Trophoblast cell (in vitro differentiated cells and primary cell): ENCODE measurements at regions not wholly inside any gene's neighbourhood (a gene's known extent, or its start where the extent isn't known, plus 50 kb on each side); places are given as distances from the start of the nearest gene placed in this dataset.

Source experiments
- DNase-seq, 2 donors: peaks; one replicate each; pipeline ENCODE4 v3.0.0-alpha.2; 2016
- H2AFZ ChIP-seq: 2 replicates; pipeline ENCODE4 v1.6.1; 2013; ENCODE audit warnings: low read length, moderate library complexity, mild to moderate bottlenecking; ENCODE audit not compliant: insufficient read depth, poor library complexity
- H2AK5ac ChIP-seq: 2 replicates; pipeline ENCODE4 v1.6.1; 2013; ENCODE audit warnings: mild to moderate bottlenecking, low read length
- H2BK120ac ChIP-seq: 2 replicates; pipeline ENCODE4 v1.6.1; 2013; ENCODE audit warnings: low read length, mild to moderate bottlenecking, moderate library complexity; ENCODE audit not compliant: insufficient read depth, poor library complexity
- H2BK12ac ChIP-seq: 2 replicates; pipeline ENCODE4 v1.6.1; 2013; ENCODE audit warnings: mild to moderate bottlenecking, low read length, moderate library complexity
- H2BK5ac ChIP-seq: 2 replicates; pipeline ENCODE4 v1.6.1; 2013; ENCODE audit warnings: low read length, low read depth, moderate library complexity, mild to moderate bottlenecking; ENCODE audit not compliant: poor library complexity
- H3K14ac ChIP-seq: 2 replicates; pipeline ENCODE4 v1.6.1; 2013; ENCODE audit warnings: mild to moderate bottlenecking, low read length
- H3K18ac ChIP-seq: 2 replicates; pipeline ENCODE4 v1.6.1; 2013; ENCODE audit warnings: mild to moderate bottlenecking, low read length
- H3K23ac ChIP-seq: 2 replicates; pipeline ENCODE4 v1.6.1; 2013; ENCODE audit warnings: low read length
- H3K27ac ChIP-seq: 2 replicates; pipeline ENCODE4 v1.5.1; 2013; ENCODE audit warnings: low read depth, mild to moderate bottlenecking, inconsistent platforms, low read length, moderate library complexity
- H3K27me3 ChIP-seq: 2 replicates; pipeline ENCODE4 v1.6.1; 2013; ENCODE audit warnings: inconsistent platforms, mild to moderate bottlenecking, low read length, moderate library complexity; ENCODE audit not compliant: insufficient read depth
- H3K36me3 ChIP-seq, 2 experiments: 1 replicate in 1 of 2; 2 replicates in 1 of 2; pipeline ENCODE4 v1.6.1; 2013; ENCODE audit warnings: low read length in 2 of 2, mild to moderate bottlenecking in 2 of 2, moderate library complexity in 1 of 2; ENCODE audit not compliant: insufficient read depth in 2 of 2, control insufficient read depth in 1 of 2
- H3K4ac ChIP-seq: 2 replicates; pipeline ENCODE4 v1.6.1; 2013; ENCODE audit warnings: low read depth, mild to moderate bottlenecking, low read length, moderate library complexity
- H3K4me1 ChIP-seq, 2 experiments: 1 replicate in 1 of 2; 2 replicates in 1 of 2; pipeline ENCODE4 v1.6.1; 2013; ENCODE audit warnings: low read length in 2 of 2, mild to moderate bottlenecking in 2 of 2, moderate library complexity in 1 of 2; ENCODE audit not compliant: insufficient read depth in 2 of 2, control insufficient read depth in 1 of 2
- H3K4me2 ChIP-seq: 2 replicates; pipeline ENCODE4 v1.6.1; 2013; ENCODE audit warnings: inconsistent platforms, mild to moderate bottlenecking, low read length, moderate library complexity
- H3K4me3 ChIP-seq: 2 replicates; pipeline ENCODE4 v1.5.1; 2013; ENCODE audit warnings: mild to moderate bottlenecking, low read depth, low read length, inconsistent platforms
- H3K79me1 ChIP-seq: one replicate; pipeline ENCODE4 v1.6.1; 2013; ENCODE audit warnings: low read length
- H3K79me2 ChIP-seq: 2 replicates; pipeline ENCODE4 v1.6.1; 2013; ENCODE audit warnings: low read length, mild to moderate bottlenecking; ENCODE audit not compliant: control insufficient read depth, insufficient read depth, poor library complexity
- H3K9ac ChIP-seq: 2 replicates; pipeline ENCODE4 v1.6.1; 2013; ENCODE audit warnings: mild to moderate bottlenecking, low read length
- H3K9me3 ChIP-seq: 2 replicates; pipeline ENCODE4 v1.6.1; 2013; ENCODE audit warnings: low read depth, mild to moderate bottlenecking, control low read depth, inconsistent platforms, low read length; ENCODE audit not compliant: insufficient read depth
- H4K12ac ChIP-seq: 2 replicates; pipeline ENCODE4 v1.6.1; 2013; ENCODE audit warnings: low read depth, mild to moderate bottlenecking, low read length, moderate library complexity
- H4K8ac ChIP-seq: 2 replicates; pipeline ENCODE4 v1.6.1; 2013; ENCODE audit warnings: low read depth, mild to moderate bottlenecking, low read length, moderate library complexity
- H4K91ac ChIP-seq: one replicate; pipeline ENCODE4 v1.6.1; 2013; ENCODE audit warnings: low read depth, mild to moderate bottlenecking, low read length, moderate library complexity
- WGBS: extraction: QIAGEN DNeasy Blood & Tissue Kit; methylation state at CpG from one replicate; pipeline ENCODE4 v1.1.7; 2013; ENCODE audit warnings: missing lambda C conversion rate; ENCODE audit not compliant: insufficient read length, insufficient coverage; ENCODE audit errors: extremely low coverage; 5-methylcytosine and 5-hydroxymethylcytosine counted together

- H3K4me2 ChIP-seq: no peak overlapping the region
- H3K27me3 ChIP-seq: no peaks in the 10 kb centered on the region
- no peak overlapping the region for H3K27ac ChIP-seq
- H2AK5ac ChIP-seq: no peak overlapping the region
- no peak overlapping the region for H3K18ac ChIP-seq
- H2AFZ ChIP-seq: no peak overlapping the region
- H4K12ac ChIP-seq: no peak overlapping the region
- no CpG with 5 or more reads among the region's 15 CpGs for WGBS
- H3K79me2 ChIP-seq: no peaks in the 10 kb centered on the region
- H2BK120ac ChIP-seq: no peak overlapping the region
- H3K36me3 ChIP-seq: no peaks in the 10 kb centered on the region
- H4K91ac ChIP-seq: no peak overlapping the region
- no peaks in the 10 kb centered on the region for H3K4me1 ChIP-seq
- H3K4me3 ChIP-seq: no peak overlapping the region
- H3K14ac ChIP-seq: no peak overlapping the region
- H2BK5ac ChIP-seq: no peak overlapping the region
- DNase-seq: no peak
- H3K9ac ChIP-seq: no peak overlapping the region
- H2BK12ac ChIP-seq: no peak overlapping the region
- no peaks in the 10 kb centered on the region for H3K79me1 ChIP-seq
- peaks cover 4% of the 10 kb centered on the region for H3K9me3 ChIP-seq
- no peak overlapping the region for H3K4ac ChIP-seq
- no peak overlapping the region for H3K23ac ChIP-seq
- H4K8ac ChIP-seq: no peak overlapping the region
Measured at GRCh38 chr10:130378556-130379400, 242.6 kb downstream of the GLRX3 start.

GRCh38 chr10:130380056-130380455, 243.9 kb downstream of the GLRX3 start:
- H3K79me1 ChIP-seq: no peaks in the 10 kb centered on the region
- no peak overlapping the region for H3K4me3 ChIP-seq
- no peak overlapping the region for H3K9ac ChIP-seq
- H3K9me3 ChIP-seq: peaks cover 7% of the 10 kb centered on the region
- no peak overlapping the region for H3K4me2 ChIP-seq
- H4K8ac ChIP-seq: no peak overlapping the region
- H3K14ac ChIP-seq: no peak overlapping the region
- no peaks in the 10 kb centered on the region for H3K36me3 ChIP-seq
- H3K23ac ChIP-seq: no peak overlapping the region
- DNase-seq: no peak
- no peaks in the 10 kb centered on the region for H3K27me3 ChIP-seq
- no peak overlapping the region for H2AFZ ChIP-seq
- H3K18ac ChIP-seq: no peak overlapping the region
- H4K12ac ChIP-seq: no peak overlapping the region
- no peak overlapping the region for H3K27ac ChIP-seq
- no CpG with 5 or more reads among the region's 6 CpGs for whole genome bisulfite sequencing
- H2AK5ac ChIP-seq: no peak overlapping the region
- H3K79me2 ChIP-seq: no peaks in the 10 kb centered on the region
- no peak overlapping the region for H2BK120ac ChIP-seq
- no peak overlapping the region for H2BK12ac ChIP-seq
- no peak overlapping the region for H2BK5ac ChIP-seq
- no peaks in the 10 kb centered on the region for H3K4me1 ChIP-seq
- H4K91ac ChIP-seq: no peak overlapping the region
- H3K4ac ChIP-seq: no peak overlapping the region

- no peak overlapping the region for H2AFZ ChIP-seq
- WGBS: no CpG with 5 or more reads among the region's 7 CpGs
Measured at GRCh38 chr10:130382031-130382430, 245.8 kb downstream of the GLRX3 start.

GRCh38 chr10:130387936-130388580, 251.9 kb downstream of the GLRX3 start:
- Histone ChIP-seq H4K8ac (no peak overlapping the region), H3K79me2 (no peaks in the 10 kb centered on the region), H3K27ac (no peak overlapping the region), H3K79me1 (no peaks in the 10 kb centered on the region), H2BK5ac (no peak overlapping the region), H2BK120ac (no peak overlapping the region), H3K27me3 (no peaks in the 10 kb centered on the region), H3K4me1 (no peaks in the 10 kb centered on the region), H3K9ac (no peak overlapping the region), H3K23ac (no peak overlapping the region), H3K4ac (no peak overlapping the region), H3K4me3 (no peak overlapping the region), H3K14ac (no peak overlapping the region), H4K12ac (no peak overlapping the region), H4K91ac (no peak overlapping the region), H3K9me3 (peaks cover 19% of the 10 kb centered on the region), H3K36me3 (no peaks in the 10 kb centered on the region), H2AFZ (no peak overlapping the region), H3K18ac (no peak overlapping the region), H2BK12ac (no peak overlapping the region), H3K4me2 (no peak overlapping the region), H2AK5ac (no peak overlapping the region)
- WGBS: no CpG with 5 or more reads among the region's 11 CpGs
- no peak for DNase-seq

More at GRCh38 chr10:130382031-130382430, 245.8 kb downstream of the GLRX3 start:
- H2BK12ac ChIP-seq: no peak overlapping the region
- no peak overlapping the region for H2BK120ac ChIP-seq
- no peak overlapping the region for H3K23ac ChIP-seq
- no peak overlapping the region for H4K12ac ChIP-seq
- H3K79me2 ChIP-seq: no peaks in the 10 kb centered on the region
- H3K4me3 ChIP-seq: no peak overlapping the region
- H3K27ac ChIP-seq: no peak overlapping the region
- no peak overlapping the region for H3K9ac ChIP-seq
- no peaks in the 10 kb centered on the region for H3K79me1 ChIP-seq
- H3K4me2 ChIP-seq: no peak overlapping the region
- H3K27me3 ChIP-seq: no peaks in the 10 kb centered on the region
- H3K14ac ChIP-seq: no peak overlapping the region
- no peaks in the 10 kb centered on the region for H3K4me1 ChIP-seq
- no peaks in the 10 kb centered on the region for H3K36me3 ChIP-seq
- no peak overlapping the region for H2BK5ac ChIP-seq
- no peak overlapping the region for H4K91ac ChIP-seq
- no peak overlapping the region for H2AK5ac ChIP-seq
- H3K18ac ChIP-seq: no peak overlapping the region
- DNase-seq: no peak
- peaks cover 7% of the 10 kb centered on the region for H3K9me3 ChIP-seq
- no peak overlapping the region for H4K8ac ChIP-seq
- H3K4ac ChIP-seq: no peak overlapping the region
